Keratinocyte (primary cell): ENCODE measurements at regions not wholly inside any gene's neighbourhood (a gene's known extent, or its start where the extent isn't known, plus 50 kb on each side); places are given as distances from the start of the nearest gene placed in this dataset.

Source experiments
- DNase-seq: peaks from one replicate; pipeline ENCODE4 v3.0.0-alpha.2; 2011; ENCODE audit warnings: low read depth, missing footprints, low spot score
- FAIRE-seq: peaks from 2 replicates; lab custom pipeline; 2011; peaks lifted over from hg19 to GRCh38; lab: Jason Lieb, UNC
- H2AFZ ChIP-seq: 2 replicates; pipeline ENCODE4 v1.6.0; 2012; ENCODE audit warnings: low read length, control low read depth, inconsistent platforms; ENCODE audit not compliant: control insufficient read depth
- H3K27ac ChIP-seq: 2 replicates; pipeline ENCODE4 v1.5.1; 2011; ENCODE audit warnings: low read length; ENCODE audit not compliant: control insufficient read depth, insufficient read depth
- H3K27me3 ChIP-seq: 3 replicates; pipeline ENCODE4 v1.6.0; 2011; ENCODE audit warnings: low read length; ENCODE audit not compliant: control insufficient read depth, insufficient read depth; ENCODE audit errors: extremely low read depth
- H3K36me3 ChIP-seq, 2 experiments: 2 replicates in 1 of 2; 3 replicates in 1 of 2; pipeline ENCODE4 v1.5.1; 2011; ENCODE audit warnings: low read length in 2 of 2, mild to moderate bottlenecking in 1 of 2; ENCODE audit not compliant: control insufficient read depth in 2 of 2, insufficient read depth in 2 of 2; ENCODE audit errors: extremely low read depth in 1 of 2
- H3K4me1 ChIP-seq: 3 replicates; pipeline ENCODE4 v1.5.1; 2011; ENCODE audit warnings: low read length; ENCODE audit not compliant: control insufficient read depth, insufficient read depth; ENCODE audit errors: extremely low read depth
- H3K4me2 ChIP-seq: 3 replicates; pipeline ENCODE4 v1.6.0; 2011; ENCODE audit warnings: low read depth, low read length; ENCODE audit not compliant: control insufficient read depth, insufficient read depth; ENCODE audit errors: extremely low read depth
- H3K4me3 ChIP-seq, 3 experiments: fragments of 200-600 bp in 1 of 3; sonication (generic) in 1 of 3; 2 replicates in 2 of 3; 3 replicates in 1 of 3; pipeline ENCODE4 v1.5.1; 2011 to 2016; ENCODE audit warnings: low read length in 3 of 3, mild to moderate bottlenecking in 3 of 3, control low read depth in 2 of 3, inconsistent platforms in 1 of 3, low read depth in 1 of 3, mixed read lengths in 1 of 3, mixed run types in 1 of 3, moderate library complexity in 1 of 3; ENCODE audit not compliant: control insufficient read depth in 2 of 3, insufficient read depth in 2 of 3; ENCODE audit errors: extremely low read depth in 1 of 3
- H3K79me2 ChIP-seq: 2 replicates; pipeline ENCODE4 v1.6.0; 2012; ENCODE audit warnings: low read length; ENCODE audit not compliant: control insufficient read depth, insufficient read depth
- H3K9ac ChIP-seq: 3 replicates; pipeline ENCODE4 v1.6.0; 2011; ENCODE audit warnings: low read length; ENCODE audit not compliant: control insufficient read depth, insufficient read depth; ENCODE audit errors: extremely low read depth
- H3K9me1 ChIP-seq: 3 replicates; pipeline ENCODE4 v1.6.0; 2011; ENCODE audit warnings: low read length; ENCODE audit not compliant: control insufficient read depth, insufficient read depth; ENCODE audit errors: extremely low read depth
- H3K9me3 ChIP-seq: 2 replicates; pipeline ENCODE4 v1.5.1; 2012; ENCODE audit warnings: low read depth, low read length; ENCODE audit not compliant: control insufficient read depth
- H4K20me1 ChIP-seq: 3 replicates; pipeline ENCODE4 v1.6.0; 2011; ENCODE audit warnings: low read length; ENCODE audit not compliant: control insufficient read depth, insufficient read depth; ENCODE audit errors: extremely low read depth
- CTCF ChIP-seq, 3 experiments: IDR thresholded peaks in 1 of 3; conservative IDR thresholded peaks in 1 of 3; optimal IDR thresholded peaks in 1 of 3; 2 replicates in 2 of 3; 3 replicates in 1 of 3; pipeline versions ENCODE3 to v1.5.1; 2011; ENCODE audit warnings: low read length in 3 of 3, mild to moderate bottlenecking in 3 of 3, moderate library complexity in 2 of 3, control low read depth in 1 of 3, inconsistent platforms in 1 of 3; ENCODE audit not compliant: insufficient read depth in 2 of 3; ENCODE audit errors: extremely low read depth in 1 of 3
- EZH2 ChIP-seq: IDR thresholded peaks from one replicate; pipeline ENCODE4 v1.6.1; 2012; ENCODE audit warnings: inconsistent platforms, mild to moderate bottlenecking, low read length, moderate library complexity
- dilution Hi-C: fragments of 300-500 bp; cut with MboI; formaldehyde crosslinking; loops from one replicate; pipeline ENCODE4 v1.7.0; 2020; ENCODE audit warnings: low sequenced_read_pairs; ENCODE audit not compliant: extremely low pct_ligation_motif_present

- TF ChIP-seq CTCF (optimal IDR thresholded peaks at IDR 0.05 in 1 of 3, IDR thresholded peaks at IDR 0.05 in 1 of 3, conservative IDR thresholded peaks at IDR 0.05 in 1 of 3; ENCODE audit: extremely low read depth in 1 of 3, insufficient read depth in 2 of 3, low read length in 3 of 3) = no peak
- no peak for TF ChIP-seq EZH2
- no peak for FAIRE-seq
Observed at GRCh38 chr2:44055229-44055628, 59.4 kb upstream of the LRPPRC start.

GRCh38 chr2:44055664-44056063 lies 59.9 kb upstream of the LRPPRC start:
- Histone ChIP-seq H3K4me2 (no peak overlapping the region), H3K9me1 (no peaks in the 10 kb centered on the region), H3K9ac (no peak overlapping the region), H3K9me3 (no peaks in the 10 kb centered on the region), H2AFZ (no peak overlapping the region), H3K27me3 (peaks cover 5% of the 10 kb centered on the region), H3K79me2 (no peaks in the 10 kb centered on the region), H3K27ac (no peak overlapping the region), H3K36me3 (no peaks in the 10 kb centered on the region), H3K4me3 (no peak overlapping the region), H4K20me1 (no peaks in the 10 kb centered on the region), H3K4me1 (no peaks in the 10 kb centered on the region)
- FAIRE-seq (no peak), DNase-seq (no peak)
- TF ChIP-seq EZH2 = no peak
- TF ChIP-seq CTCF (optimal IDR thresholded peaks at IDR 0.05 in 1 of 3, IDR thresholded peaks at IDR 0.05 in 1 of 3, conservative IDR thresholded peaks at IDR 0.05 in 1 of 3; ENCODE audit: extremely low read depth in 1 of 3, insufficient read depth in 2 of 3, low read length in 3 of 3) = no peak
- dilution Hi-C loops = no loop called here

More at GRCh38 chr2:44055229-44055628, 59.4 kb upstream of the LRPPRC start:
- Histone ChIP-seq H4K20me1 (no peaks in the 10 kb centered on the region), H3K9me1 (no peaks in the 10 kb centered on the region), H3K9ac (no peak overlapping the region), H3K79me2 (no peaks in the 10 kb centered on the region), H3K9me3 (no peaks in the 10 kb centered on the region), H3K4me2 (no peak overlapping the region), H3K4me3 (no peak overlapping the region), H2AFZ (no peak overlapping the region), H3K36me3 (no peaks in the 10 kb centered on the region), H3K27me3 (peaks cover 5% of the 10 kb centered on the region), H3K27ac (no peak overlapping the region), H3K4me1 (no peaks in the 10 kb centered on the region)
- DNase-seq = no peak
- dilution Hi-C loops = no loop called here
